ENCODE measurements at regions not wholly inside any gene's neighbourhood (a gene's known extent, or its start where the extent isn't known, plus 50 kb on each side); places are given as distances from the start of the nearest gene placed in this dataset.

DNA sequence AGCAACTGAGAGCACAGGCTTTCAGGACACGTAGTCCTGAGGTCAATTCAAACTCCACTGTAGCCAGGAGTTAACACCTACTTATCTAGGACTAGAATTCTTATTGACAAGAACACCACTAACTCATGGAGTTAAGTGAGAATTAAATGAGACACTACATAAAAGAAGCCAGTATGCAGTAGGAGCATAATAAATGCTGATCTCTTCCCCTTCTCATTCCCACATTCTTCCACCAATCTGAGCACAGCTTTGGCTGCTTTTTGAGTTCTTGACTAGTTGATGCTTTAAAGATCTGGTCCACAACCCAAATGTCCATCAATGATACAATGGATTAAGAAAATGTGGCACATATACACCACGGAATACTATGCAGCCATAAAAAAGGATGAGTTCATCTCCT lies 55.2 kb downstream of the TTC32 start:
- no peak for TF ChIP-seq TAF1 (IDR thresholded peaks at IDR 0.05; ENCODE audit: borderline replicate concordance, insufficient read depth, low read length)
- TF ChIP-seq FOXP2 (optimal IDR thresholded peaks at IDR 0.05; ENCODE audit: borderline replicate concordance, extremely low read depth, extremely low read length, insufficient read depth), result no peak
- TF ChIP-seq SIN3A (IDR thresholded peaks at IDR 0.05; ENCODE audit: borderline replicate concordance, insufficient read depth, low read length), result no peak
- no peak for TF ChIP-seq POLR2AphosphoS5 (IDR thresholded peaks at IDR 0.05; ENCODE audit: low read depth, low read length)
- TF ChIP-seq, protein P1, sequence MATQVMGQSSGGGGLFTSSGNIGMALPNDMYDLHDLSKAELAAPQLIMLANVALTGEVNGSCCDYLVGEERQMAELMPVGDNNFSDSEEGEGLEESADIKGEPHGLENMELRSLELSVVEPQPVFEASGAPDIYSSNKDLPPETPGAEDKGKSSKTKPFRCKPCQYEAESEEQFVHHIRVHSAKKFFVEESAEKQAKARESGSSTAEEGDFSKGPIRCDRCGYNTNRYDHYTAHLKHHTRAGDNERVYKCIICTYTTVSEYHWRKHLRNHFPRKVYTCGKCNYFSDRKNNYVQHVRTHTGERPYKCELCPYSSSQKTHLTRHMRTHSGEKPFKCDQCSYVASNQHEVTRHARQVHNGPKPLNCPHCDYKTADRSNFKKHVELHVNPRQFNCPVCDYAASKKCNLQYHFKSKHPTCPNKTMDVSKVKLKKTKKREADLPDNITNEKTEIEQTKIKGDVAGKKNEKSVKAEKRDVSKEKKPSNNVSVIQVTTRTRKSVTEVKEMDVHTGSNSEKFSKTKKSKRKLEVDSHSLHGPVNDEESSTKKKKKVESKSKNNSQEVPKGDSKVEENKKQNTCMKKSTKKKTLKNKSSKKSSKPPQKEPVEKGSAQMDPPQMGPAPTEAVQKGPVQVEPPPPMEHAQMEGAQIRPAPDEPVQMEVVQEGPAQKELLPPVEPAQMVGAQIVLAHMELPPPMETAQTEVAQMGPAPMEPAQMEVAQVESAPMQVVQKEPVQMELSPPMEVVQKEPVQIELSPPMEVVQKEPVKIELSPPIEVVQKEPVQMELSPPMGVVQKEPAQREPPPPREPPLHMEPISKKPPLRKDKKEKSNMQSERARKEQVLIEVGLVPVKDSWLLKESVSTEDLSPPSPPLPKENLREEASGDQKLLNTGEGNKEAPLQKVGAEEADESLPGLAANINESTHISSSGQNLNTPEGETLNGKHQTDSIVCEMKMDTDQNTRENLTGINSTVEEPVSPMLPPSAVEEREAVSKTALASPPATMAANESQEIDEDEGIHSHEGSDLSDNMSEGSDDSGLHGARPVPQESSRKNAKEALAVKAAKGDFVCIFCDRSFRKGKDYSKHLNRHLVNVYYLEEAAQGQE (IDR thresholded peaks at IDR 0.05; ENCODE audit: insufficient read depth in 1 of 2, low read depth in 2 of 2, low read length in 2 of 2), result no peak

DNA sequence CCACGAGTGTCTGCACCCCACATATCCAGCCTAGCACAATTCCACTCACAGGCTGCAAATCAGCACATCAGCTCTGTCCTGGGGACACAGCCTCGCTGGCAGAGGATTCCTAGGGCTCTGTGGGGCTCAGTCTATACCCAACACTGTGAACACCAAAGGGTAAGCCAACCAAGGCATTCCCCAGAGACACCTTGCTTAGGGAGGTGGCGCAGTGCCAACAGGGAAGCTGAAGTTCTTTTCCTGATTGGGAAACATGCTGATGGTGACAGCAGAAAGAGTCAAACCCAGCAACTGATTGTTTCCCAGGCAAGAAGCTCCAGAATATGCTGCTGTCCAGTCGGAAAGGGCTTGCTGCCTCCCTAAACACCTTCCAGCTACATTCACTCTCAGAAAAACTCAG lies 55.8 kb downstream of the TTC32 start:
- TF ChIP-seq POLR2AphosphoS5 (IDR thresholded peaks at IDR 0.05; ENCODE audit: low read depth, low read length), result no peak
- TF ChIP-seq, protein P1 (IDR thresholded peaks at IDR 0.05; ENCODE audit: insufficient read depth in 1 of 2, low read depth in 2 of 2, low read length in 2 of 2), result no peak
- no peak for TF ChIP-seq TAF1 (IDR thresholded peaks at IDR 0.05; ENCODE audit: borderline replicate concordance, insufficient read depth, low read length)
- TF ChIP-seq SIN3A (IDR thresholded peaks at IDR 0.05; ENCODE audit: borderline replicate concordance, insufficient read depth, low read length), result no peak

DNA sequence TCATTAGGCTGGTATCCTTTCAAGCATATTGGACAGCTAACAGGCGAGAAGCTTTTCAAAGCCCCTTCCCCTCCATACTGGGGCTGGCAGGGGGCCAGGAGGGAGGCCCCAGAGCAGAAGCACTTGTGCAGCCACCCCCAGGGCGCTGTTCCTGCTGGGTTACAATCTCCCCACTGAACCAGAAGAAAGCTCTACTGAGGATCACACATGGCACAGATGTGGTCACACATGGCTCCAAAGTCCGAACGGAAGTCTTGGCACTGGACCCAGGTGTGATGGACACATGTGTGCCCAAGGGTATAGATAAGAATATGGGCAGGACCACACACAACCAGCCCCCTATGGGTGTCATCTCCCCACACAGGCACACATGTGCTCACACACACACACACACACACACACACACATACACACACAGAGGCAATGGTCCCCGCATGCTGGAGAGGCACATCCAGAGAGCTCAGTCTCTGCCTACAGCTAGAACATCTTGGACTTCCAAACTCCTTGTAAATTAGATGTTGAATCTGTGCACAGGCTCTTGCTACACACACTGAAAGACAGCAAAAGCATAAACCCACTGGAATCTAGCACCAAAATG lies 56.4 kb downstream of the TTC32 start:
- TF ChIP-seq, protein P1 (IDR thresholded peaks at IDR 0.05; ENCODE audit: insufficient read depth in 1 of 2, low read depth in 2 of 2, low read length in 2 of 2), result no peak
- no peak for TF ChIP-seq POLR2AphosphoS5 (IDR thresholded peaks at IDR 0.05; ENCODE audit: low read depth, low read length)
- TF ChIP-seq TAF1 (IDR thresholded peaks at IDR 0.05; ENCODE audit: borderline replicate concordance, insufficient read depth, low read length), result no peak
- no peak for TF ChIP-seq SIN3A (IDR thresholded peaks at IDR 0.05; ENCODE audit: borderline replicate concordance, insufficient read depth, low read length)
- TF ChIP-seq FOXP2 (optimal IDR thresholded peaks at IDR 0.05; ENCODE audit: borderline replicate concordance, extremely low read depth, extremely low read length, insufficient read depth), result no peak

DNA sequence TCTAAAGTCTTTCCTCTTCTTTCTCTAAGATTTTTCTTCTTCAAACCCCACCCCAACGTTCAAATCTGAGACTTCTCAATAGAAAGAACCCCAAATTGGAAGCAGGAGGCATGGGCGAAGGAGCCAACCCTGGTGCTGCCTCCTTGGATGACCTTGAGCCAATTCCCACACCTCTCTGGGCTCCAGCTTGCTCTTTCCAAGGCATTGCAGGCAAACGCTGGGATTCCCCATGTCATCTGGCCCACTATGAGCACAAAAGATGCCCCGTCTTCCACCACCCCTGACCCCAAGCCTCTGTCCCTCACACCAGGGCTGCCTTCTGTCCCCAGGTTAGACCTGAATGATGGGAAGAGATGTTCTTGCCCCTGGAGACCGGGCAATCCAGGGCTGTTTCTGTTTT lies 57.0 kb downstream of the TTC32 start:
- no peak for TF ChIP-seq SIN3A (IDR thresholded peaks at IDR 0.05; ENCODE audit: borderline replicate concordance, insufficient read depth, low read length)

DNA sequence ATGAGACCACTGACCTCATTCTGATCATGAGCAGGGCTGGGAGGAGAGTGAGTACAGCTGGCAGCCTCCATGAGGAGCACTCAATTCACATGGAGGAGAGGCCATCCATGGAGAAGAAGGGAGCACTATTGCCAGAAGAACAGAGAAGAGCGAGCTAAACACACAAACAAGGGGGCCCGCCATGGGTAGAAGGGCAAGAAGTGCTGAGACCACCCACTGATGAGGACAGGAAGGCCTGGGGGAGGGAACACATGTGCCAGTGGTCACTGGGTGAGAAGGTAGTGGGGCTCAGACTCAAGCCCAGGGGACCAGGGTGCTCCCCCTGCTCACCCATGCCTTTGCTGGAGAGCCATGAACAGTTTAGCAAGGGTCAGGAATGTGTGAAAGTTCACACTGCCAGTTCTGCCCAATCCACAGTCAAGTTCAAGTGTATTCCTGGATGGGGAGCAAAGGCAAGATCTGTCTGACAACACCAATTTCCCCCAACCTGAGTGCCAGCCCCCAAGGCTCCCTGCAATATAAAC lies 57.7 kb downstream of the TTC32 start:
- TF ChIP-seq, protein P1 (IDR thresholded peaks at IDR 0.05; ENCODE audit: insufficient read depth in 1 of 2, low read depth in 2 of 2, low read length in 2 of 2), result no peak
- TF ChIP-seq FOXP2 (optimal IDR thresholded peaks at IDR 0.05; ENCODE audit: borderline replicate concordance, extremely low read depth, extremely low read length, insufficient read depth), result no peak
- no peak for TF ChIP-seq SIN3A (IDR thresholded peaks at IDR 0.05; ENCODE audit: borderline replicate concordance, insufficient read depth, low read length)
- no peak for TF ChIP-seq TAF1 (IDR thresholded peaks at IDR 0.05; ENCODE audit: borderline replicate concordance, insufficient read depth, low read length)
- TF ChIP-seq POLR2AphosphoS5 (IDR thresholded peaks at IDR 0.05; ENCODE audit: low read depth, low read length), result no peak

All from PFSK-1 (cell line).